ENCODE measurements at regions not wholly inside any gene's neighbourhood (a gene's known extent, or its start where the extent isn't known, plus 50 kb on each side); places are given as distances from the start of the nearest gene placed in this dataset.

- DNase-seq = no peak
- no peak for TF ChIP-seq CTCF (IDR thresholded peaks at IDR 0.05)
- Histone ChIP-seq H3K4me1 (no peaks in the 10 kb centered on the region), H3K4me3 (no peak overlapping the region), H3K27me3 (no peaks in the 10 kb centered on the region), H3K9me3 (no peaks in the 10 kb centered on the region), H3K36me3 (no peaks in the 10 kb centered on the region), H3K9ac (ENCODE audit: low read depth in 2 of 2, low read length in 2 of 2) (no peak overlapping the region), H3K27ac (no peak overlapping the region)
- intact Hi-C loops (cut with DNase I) = no loop called here
Observed at GRCh38 chr11:95516786-95517185, 272.8 kb downstream of the FAM76B start.

GRCh38 chr11:95516175-95516574, 273.4 kb downstream of the FAM76B start:
- H3K4me3 ChIP-seq = no peak overlapping the region
- H3K9ac ChIP-seq (ENCODE audit: low read depth in 2 of 2, low read length in 2 of 2) = no peak overlapping the region
- H3K4me1 ChIP-seq = no peaks in the 10 kb centered on the region
- H3K27ac ChIP-seq = no peak overlapping the region
- no peaks in the 10 kb centered on the region for H3K36me3 ChIP-seq
- no peaks in the 10 kb centered on the region for H3K9me3 ChIP-seq
- no peaks in the 10 kb centered on the region for H3K27me3 ChIP-seq
- intact Hi-C loops (cut with DNase I) = no loop called here
- DNase-seq = no peak
- no peak for TF ChIP-seq CTCF (IDR thresholded peaks at IDR 0.05)

GRCh38 chr11:95515371-95515770, 274.2 kb downstream of the FAM76B start:
- TF ChIP-seq CTCF (IDR thresholded peaks at IDR 0.05) = no peak
- DNase-seq = no peak
- no peak overlapping the region for H3K9ac ChIP-seq (ENCODE audit: low read depth in 2 of 2, low read length in 2 of 2)
- H3K4me3 ChIP-seq = no peak overlapping the region
- H3K27ac ChIP-seq = no peak overlapping the region
- no peaks in the 10 kb centered on the region for H3K36me3 ChIP-seq
- no peaks in the 10 kb centered on the region for H3K9me3 ChIP-seq
- H3K4me1 ChIP-seq = no peaks in the 10 kb centered on the region
- intact Hi-C loops (cut with DNase I) = no loop called here
- no peaks in the 10 kb centered on the region for H3K27me3 ChIP-seq

GRCh38 chr11:95514416-95515110, 275.0 kb downstream of the FAM76B start:
- H3K4me3 ChIP-seq = no peak overlapping the region
- H3K36me3 ChIP-seq = no peaks in the 10 kb centered on the region
- TF ChIP-seq CTCF (IDR thresholded peaks at IDR 0.05) = no peak
- no peak overlapping the region for H3K27ac ChIP-seq
- H3K9me3 ChIP-seq = no peaks in the 10 kb centered on the region
- no peak overlapping the region for H3K9ac ChIP-seq (ENCODE audit: low read depth in 2 of 2, low read length in 2 of 2)
- H3K4me1 ChIP-seq = no peaks in the 10 kb centered on the region
- H3K27me3 ChIP-seq = no peaks in the 10 kb centered on the region
- intact Hi-C loops (cut with DNase I) = no loop called here
- no peak for DNase-seq

GRCh38 chr11:95512682-95513081, 276.9 kb downstream of the FAM76B start:
- intact Hi-C loops (cut with DNase I) = no loop called here
- Histone ChIP-seq H3K4me1 (no peaks in the 10 kb centered on the region), H3K36me3 (no peaks in the 10 kb centered on the region), H3K9ac (ENCODE audit: low read depth in 2 of 2, low read length in 2 of 2) (no peak overlapping the region), H3K4me3 (no peak overlapping the region), H3K27ac (peak overlapping the region; percentile 37), H3K27me3 (no peaks in the 10 kb centered on the region), H3K9me3 (no peaks in the 10 kb centered on the region)
- peak; percentile 34 for DNase-seq
- no peak for TF ChIP-seq CTCF (IDR thresholded peaks at IDR 0.05)

Data from colonic mucosa (tissue), 4 donors.